ENCODE measurements at regions not wholly inside any gene's neighbourhood (a gene's known extent, or its start where the extent isn't known, plus 50 kb on each side); places are given as distances from the start of the nearest gene placed in this dataset.

GRCh38 chr17:73759734-73760438, 115.6 kb upstream of the SDK2 start:
- no peak for TF ChIP-seq CTCF (conservative IDR thresholded peaks at IDR 0.05; ENCODE audit: low read depth)
- no peak overlapping the region for H3K27ac ChIP-seq
- CTCF ChIA-PET, result no interaction called here
- POLR2A ChIA-PET (ENCODE audit: low non-redundant PET), result no interaction called here
- DNase-seq (ENCODE audit: low spot score), result no peak

GRCh38 chr17:73760439-73760758, 116.2 kb upstream of the SDK2 start:
- TF ChIP-seq CTCF (conservative IDR thresholded peaks at IDR 0.05; ENCODE audit: low read depth), result no peak
- POLR2A ChIA-PET (ENCODE audit: low non-redundant PET), result no interaction called here
- H3K27ac ChIP-seq, result no peak overlapping the region
- CTCF ChIA-PET, result no interaction called here
- no peak for DNase-seq (ENCODE audit: low spot score)

GRCh38 chr17:73765824-73766563, 121.7 kb upstream of the SDK2 start:
- ChIA-PET CTCF (no interaction called here), POLR2A (ENCODE audit: low non-redundant PET) (no interaction called here)
- DNase-seq (ENCODE audit: low spot score), result no peak
- H3K27ac ChIP-seq, result no peak overlapping the region
- no peak for TF ChIP-seq CTCF (conservative IDR thresholded peaks at IDR 0.05; ENCODE audit: low read depth)

- no peak for TF ChIP-seq CTCF (conservative IDR thresholded peaks at IDR 0.05; ENCODE audit: low read depth)
- H3K27ac ChIP-seq, result no peak overlapping the region
- POLR2A ChIA-PET (ENCODE audit: low non-redundant PET), result no interaction called here
- CTCF ChIA-PET, result no interaction called here
- no peak for DNase-seq (ENCODE audit: low spot score)
Observed at GRCh38 chr17:73767696-73768095, 123.5 kb upstream of the SDK2 start.

GRCh38 chr17:73768691-73769090, 124.4 kb upstream of the SDK2 start:
- ChIA-PET POLR2A (ENCODE audit: low non-redundant PET) (no interaction called here), CTCF (no interaction called here)
- DNase-seq (ENCODE audit: low spot score), result no peak
- H3K27ac ChIP-seq, result no peak overlapping the region
- TF ChIP-seq CTCF (conservative IDR thresholded peaks at IDR 0.05; ENCODE audit: low read depth), result no peak

GRCh38 chr17:73769479-73769878, 125.2 kb upstream of the SDK2 start:
- ChIA-PET POLR2A (ENCODE audit: low non-redundant PET) (no interaction called here), CTCF (no interaction called here)
- no peak for DNase-seq (ENCODE audit: low spot score)
- peak overlapping the region; percentile 53 for H3K27ac ChIP-seq
- no peak for TF ChIP-seq CTCF (conservative IDR thresholded peaks at IDR 0.05; ENCODE audit: low read depth)
